ENCODE measurements at regions not wholly inside any gene's neighbourhood (a gene's known extent, or its start where the extent isn't known, plus 50 kb on each side); places are given as distances from the start of the nearest gene placed in this dataset.

- no peak for TF ChIP-seq REST (IDR thresholded peaks at IDR 0.05; ENCODE audit: low read depth, low read length)
Observed at GRCh38 chr21:23014021-23014420, 2015.8 kb downstream of the NCAM2 start (continued).

GRCh38 chr21:23016617-23017016 lies 2018.4 kb downstream of the NCAM2 start:
- Histone ChIP-seq H3K9me3 (no peaks in the 10 kb centered on the region), H4K20me1 (ENCODE audit: insufficient read depth) (no peaks in the 10 kb centered on the region), H3K4me1 (ENCODE audit: control insufficient read depth in 1 of 2, insufficient read depth in 2 of 2, low read depth in 1 of 2, low read length in 1 of 2) (no peaks in the 10 kb centered on the region), H3F3A (replicated peaks; ENCODE audit: insufficient read depth) (no peaks in the 10 kb centered on the region), H3K36me3 (replicated peaks in 1 of 2; ENCODE audit: control insufficient read depth in 1 of 2, insufficient read depth in 2 of 2, low read length in 1 of 2) (no peaks in the 10 kb centered on the region), H3K4me2 (no peak overlapping the region), H2AFZ (ENCODE audit: low read depth) (no peak overlapping the region), H3K27me3 (ENCODE audit: insufficient read depth) (no peaks in the 10 kb centered on the region), H3K4me3 (ENCODE audit: low read depth in 2 of 2, low read length in 1 of 2) (no peak overlapping the region), H3K9ac (no peak overlapping the region), H3K27ac (ENCODE audit: low read depth in 2 of 2, low read length in 1 of 2) (no peak overlapping the region), H3K9me2 (no peaks in the 10 kb centered on the region), H3K79me2 (ENCODE audit: insufficient read depth) (no peaks in the 10 kb centered on the region)
- POLR2A ChIA-PET, result no interaction called here
- CTCF ChIA-PET, result interaction anchor here (0.8 to 3.5 kb wide), 6 partner anchors 9 to 441 kb away, joined by 3 to 16 read pairs (median 3); no protein-coding TSS in a partner anchor
- 53% methylated on average over 4 of the region's 4 CpGs for WGBS (ENCODE audit: low lambda C conversion rate)
- DNase-seq, result peak; percentile 27
- TF ChIP-seq GATA2 (CRISPR knock-in tag; IDR thresholded peaks at IDR 0.05) (no peak), REST (IDR thresholded peaks at IDR 0.05; ENCODE audit: low read depth, low read length) (no peak), NFIC (IDR thresholded peaks at IDR 0.05; ENCODE audit: borderline replicate concordance) (no peak), CTCF (IDR thresholded peaks at IDR 0.05) (peak; percentile 37), RAD21 (IDR thresholded peaks at IDR 0.05; ENCODE audit: low read length) (peak; percentile 54), FOXJ3 (CRISPR knock-in tag; IDR thresholded peaks at IDR 0.05) (no peak), MEF2A (IDR thresholded peaks at IDR 0.05; ENCODE audit: borderline replicate concordance, low read depth) (no peak)

Measured in SK-N-SH (cell line).